Pancreas (tissue), 10 donors: ENCODE measurements at regions not wholly inside any gene's neighbourhood (a gene's known extent, or its start where the extent isn't known, plus 50 kb on each side); places are given as distances from the start of the nearest gene placed in this dataset.

ENCODE experiments used
- ATAC-seq, 4 donors: fragments of 200-7000 bp; cut with Tn5 transposase; one replicate each; pipeline versions ENCODE4 v1.8.0 to v1.9.1; 2020; ENCODE audit warnings: mild to moderate bottlenecking in 4 of 4, moderate library complexity in 4 of 4
- DNase-seq, 6 donors: peaks; one replicate each; pipeline ENCODE4 v3.0.0-alpha.2; 2020
- FAIRE-seq: peaks from 2 replicates; lab custom pipeline; 2012; peaks lifted over from hg19 to GRCh38; lab: Jason Lieb, UNC
- H3K27ac ChIP-seq, 4 donors: fragments of 200-600 bp; sonication (generic); 1 replicate in 3 of 4; 2 replicates in 1 of 4; pipeline versions ENCODE4 v1.5.0 to v1.8.0; 2020
- H3K27me3 ChIP-seq, 4 donors: fragments of 200-600 bp; one replicate each; pipeline ENCODE4 v1.8.0; 2021
- H3K36me3 ChIP-seq, 3 donors: fragments of 200-600 bp; sonication (generic) in 1 of 3; one replicate each; pipeline versions ENCODE4 v1.5.0 to v1.8.0; 2020 to 2021
- H3K4me1 ChIP-seq, 3 donors: fragments of 200-600 bp; one replicate each; pipeline ENCODE4 v1.8.0; 2021
- H3K4me3 ChIP-seq, 4 donors: fragments of 200-600 bp; sonication (generic) in 2 of 4; one replicate each; pipeline versions ENCODE4 v1.5.0 to v1.8.0; 2020 to 2021
- H3K9me3 ChIP-seq, 4 donors: fragments of 200-600 bp; one replicate each; pipeline ENCODE4 v1.8.0; 2021
- WGBS, 2 donors: extraction: QIAGEN DNeasy Blood & Tissue Kit; methylation state at CpG; one replicate each; pipeline ENCODE4 v1.1.7; 2013; 5-methylcytosine and 5-hydroxymethylcytosine counted together
- intact Hi-C, 3 donors: fragments of 100-400 bp; cut with DNase I; formaldehyde crosslinking; loops; one replicate each; pipeline versions ENCODE4 v1.11.1 to v1.14.2; 2022
- TF ChIP-seq, protein P1 (sequence below), 4 donors: fragments of 200-600 bp; sonication (generic) in 3 of 4; IDR thresholded peaks; one replicate each; pipeline versions ENCODE4 v1.5.0 to v1.8.0; 2021; ENCODE audit warnings: antibody characterized with exemption in 4 of 4
- donor health status: healthy with polysubstance abuse.
- donor health status: DM: no; HTN: no; CAD: no; lungs with moderate emphysema.
- donor health status: DM: no; HTN: no; CAD: no.
- donor health status: control.
- donor health status: control.
- donor health status: Bipolar disorder and iron deficiency.
- donor health status: DM: yes; HTN: yes; CAD: no.
- donor health status: DM: no; HTN: no; CAD: no.
- donor health status: DM: no; HTN: no; CAD: no.
- donor health status: DM: yes; HTN: yes; CAD: no.

DNA sequence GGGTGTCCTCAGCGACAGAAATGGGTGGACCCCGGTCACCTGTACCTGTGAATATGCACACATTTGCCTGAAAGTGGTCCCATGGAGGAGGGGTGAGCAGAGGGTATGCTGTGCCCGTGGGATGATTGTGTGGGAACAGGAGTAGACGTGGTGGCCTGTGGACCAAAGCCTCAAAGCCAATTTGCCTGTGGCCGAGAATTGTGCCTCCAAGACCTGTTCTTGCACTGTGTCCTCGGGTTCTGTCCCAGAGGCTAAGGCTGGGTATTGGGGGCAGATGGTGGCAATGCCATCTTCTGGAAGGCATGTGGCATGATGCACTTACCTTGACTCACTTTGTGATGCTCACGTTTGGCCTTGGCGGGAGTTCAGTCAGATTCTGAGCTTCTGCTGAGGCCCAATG is 351.0 kb downstream of the TCERG1L start:
- peaks cover 0 to 4% (median 0%) of the 10 kb centered on the region in 4 donors for H3K27me3 ChIP-seq
- DNase-seq, result no peak
- ATAC-seq, result no peak
- no peak for FAIRE-seq
- no peak overlapping the region for H3K27ac ChIP-seq
- H3K36me3 ChIP-seq, result no peaks in the 10 kb centered on the region
- no peaks in the 10 kb centered on the region for H3K9me3 ChIP-seq
- TF ChIP-seq, protein P1, sequence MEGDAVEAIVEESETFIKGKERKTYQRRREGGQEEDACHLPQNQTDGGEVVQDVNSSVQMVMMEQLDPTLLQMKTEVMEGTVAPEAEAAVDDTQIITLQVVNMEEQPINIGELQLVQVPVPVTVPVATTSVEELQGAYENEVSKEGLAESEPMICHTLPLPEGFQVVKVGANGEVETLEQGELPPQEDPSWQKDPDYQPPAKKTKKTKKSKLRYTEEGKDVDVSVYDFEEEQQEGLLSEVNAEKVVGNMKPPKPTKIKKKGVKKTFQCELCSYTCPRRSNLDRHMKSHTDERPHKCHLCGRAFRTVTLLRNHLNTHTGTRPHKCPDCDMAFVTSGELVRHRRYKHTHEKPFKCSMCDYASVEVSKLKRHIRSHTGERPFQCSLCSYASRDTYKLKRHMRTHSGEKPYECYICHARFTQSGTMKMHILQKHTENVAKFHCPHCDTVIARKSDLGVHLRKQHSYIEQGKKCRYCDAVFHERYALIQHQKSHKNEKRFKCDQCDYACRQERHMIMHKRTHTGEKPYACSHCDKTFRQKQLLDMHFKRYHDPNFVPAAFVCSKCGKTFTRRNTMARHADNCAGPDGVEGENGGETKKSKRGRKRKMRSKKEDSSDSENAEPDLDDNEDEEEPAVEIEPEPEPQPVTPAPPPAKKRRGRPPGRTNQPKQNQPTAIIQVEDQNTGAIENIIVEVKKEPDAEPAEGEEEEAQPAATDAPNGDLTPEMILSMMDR (IDR thresholded peaks at IDR 0.05), result no peak
- no peak overlapping the region for H3K4me3 ChIP-seq
- intact Hi-C loops, result no loop called here
- no peaks in the 10 kb centered on the region for H3K4me1 ChIP-seq
- 64 to 78% methylated on average over 8 of the region's 8 CpGs for whole genome bisulfite sequencing, 2 donors

DNA sequence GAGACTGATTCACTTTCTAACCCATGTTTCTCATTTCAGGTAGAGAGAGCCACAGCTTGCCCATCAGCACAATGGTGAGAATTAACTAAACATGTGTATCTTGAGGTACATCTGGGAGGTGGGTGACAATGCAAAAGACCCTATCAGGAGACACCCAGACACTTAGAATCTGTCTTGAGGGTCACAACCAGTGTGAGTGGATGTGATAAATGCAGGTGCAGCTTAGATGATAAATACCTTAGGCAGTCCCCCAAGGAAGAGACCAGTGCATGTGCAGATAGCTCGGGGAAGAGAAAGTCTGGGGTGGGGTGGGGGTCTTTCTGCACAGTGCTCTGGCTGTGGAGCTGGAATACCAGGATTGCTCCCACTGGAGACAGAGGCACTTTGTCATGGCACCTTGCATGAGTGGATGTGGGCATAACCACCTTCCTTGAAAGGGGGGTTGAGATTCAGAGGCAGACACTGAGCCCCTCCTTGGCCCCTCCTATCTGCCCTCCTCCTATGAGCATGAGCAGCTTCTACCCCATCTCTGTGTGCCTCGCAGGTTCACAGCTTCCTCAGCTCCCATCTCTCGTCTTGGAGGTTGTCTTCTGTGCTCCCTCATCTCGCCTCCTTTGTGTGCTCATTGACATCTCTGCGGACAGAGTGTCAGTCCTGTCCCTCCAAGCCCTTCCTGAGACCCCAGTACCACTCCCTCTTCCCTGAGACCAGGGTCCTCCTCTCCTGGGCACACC is 349.8 kb downstream of the TCERG1L start:
- no peaks in the 10 kb centered on the region for H3K9me3 ChIP-seq
- DNase-seq, result no peak
- ATAC-seq, result no peak
- H3K27me3 ChIP-seq, result peaks cover 0 to 4% (median 0%) of the 10 kb centered on the region in 4 donors
- intact Hi-C loops, result no loop called here
- no peaks in the 10 kb centered on the region for H3K36me3 ChIP-seq
- no peak overlapping the region for H3K27ac ChIP-seq
- no peaks in the 10 kb centered on the region for H3K4me1 ChIP-seq
- no peak overlapping the region for H3K4me3 ChIP-seq
- FAIRE-seq, result no peak
- 72 to 80% methylated on average over 5 of the region's 5 CpGs for WGBS, 2 donors
- TF ChIP-seq, protein P1 (IDR thresholded peaks at IDR 0.05), result no peak

DNA sequence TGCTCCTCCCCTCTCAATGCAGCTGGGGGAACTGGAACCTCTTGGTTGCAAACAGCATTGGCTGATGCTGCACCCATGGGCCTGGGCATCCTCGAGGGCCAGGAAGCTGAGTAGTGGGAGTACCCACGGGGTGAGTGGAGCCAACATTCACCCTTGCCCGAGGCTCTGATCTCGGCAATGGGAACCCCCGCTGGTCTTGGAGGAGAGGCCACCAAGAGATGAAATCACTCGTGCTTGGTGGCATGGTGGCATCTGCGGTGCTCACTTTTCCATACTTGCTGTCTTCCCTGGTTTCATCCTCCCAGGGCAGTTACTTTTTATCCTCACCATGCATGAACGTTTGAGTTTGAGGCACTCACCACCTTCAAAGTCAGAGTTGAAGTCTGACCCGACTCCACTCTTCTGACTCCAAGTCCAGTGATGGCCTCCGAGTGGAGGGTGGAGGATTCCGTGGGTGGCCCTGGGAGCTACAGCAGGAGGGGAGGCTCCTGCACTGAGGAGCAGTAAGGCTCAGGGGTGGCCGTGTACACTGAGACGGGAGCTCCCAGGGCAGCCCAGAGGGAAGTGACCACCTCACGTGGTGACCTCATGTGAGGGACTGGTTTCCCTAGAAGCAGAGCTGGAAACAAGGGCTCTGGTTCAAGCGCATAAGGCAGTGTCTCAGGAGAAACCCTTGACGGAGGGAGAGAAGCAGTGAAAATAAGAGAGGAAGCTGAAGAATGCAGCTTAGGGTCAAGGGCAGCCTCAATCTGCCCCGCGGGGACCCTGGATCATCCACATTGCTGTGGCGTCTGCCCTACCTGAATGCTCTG is 349.1 kb downstream of the TCERG1L start:
- WGBS, 2 donors, result 62 to 77% methylated on average over 19 of the region's 19 CpGs
- H3K4me1 ChIP-seq, result no peaks in the 10 kb centered on the region
- intact Hi-C loops, result no loop called here
- TF ChIP-seq, protein P1 (IDR thresholded peaks at IDR 0.05), result no peak
- DNase-seq (peak in 1 of 6 donors; percentile 43), ATAC-seq (no peak), FAIRE-seq (no peak)
- no peak overlapping the region for H3K27ac ChIP-seq
- no peaks in the 10 kb centered on the region for H3K9me3 ChIP-seq
- peaks cover 0 to 8% (median 0%) of the 10 kb centered on the region in 4 donors for H3K27me3 ChIP-seq
- no peaks in the 10 kb centered on the region for H3K36me3 ChIP-seq
- H3K4me3 ChIP-seq, result no peak overlapping the region

DNA sequence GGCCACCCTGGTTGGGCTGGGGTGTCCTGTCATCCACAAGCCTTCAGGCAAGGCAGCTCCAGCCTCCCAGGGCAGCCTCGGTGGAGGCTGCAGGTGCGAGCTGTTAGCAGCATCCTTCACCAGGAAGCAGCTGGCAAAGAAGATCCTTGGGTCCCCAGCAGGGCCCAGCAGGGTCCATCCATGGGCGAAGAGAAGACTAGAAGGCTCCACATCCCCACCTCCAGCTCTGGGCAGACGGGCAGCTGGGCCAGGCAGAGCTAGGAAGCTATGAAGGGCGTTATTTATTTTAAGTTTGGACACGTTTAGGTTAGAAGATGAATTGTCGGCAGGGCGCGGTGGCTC is 348.5 kb downstream of the TCERG1L start:
- intact Hi-C loops, result no loop called here
- Histone ChIP-seq H3K27ac (no peak overlapping the region), H3K27me3 (peaks cover 0 to 11% (median 0%) of the 10 kb centered on the region in 4 donors), H3K9me3 (no peaks in the 10 kb centered on the region), H3K36me3 (no peaks in the 10 kb centered on the region), H3K4me3 (no peak overlapping the region), H3K4me1 (no peaks in the 10 kb centered on the region)
- WGBS, 2 donors, result 63 to 82% methylated on average over 9 of the region's 9 CpGs
- peak in 1 of 6 donors; percentile 20 for DNase-seq
- ATAC-seq, result no peak
- TF ChIP-seq, protein P1 (IDR thresholded peaks at IDR 0.05), result no peak
- no peak for FAIRE-seq
